UCSD-AML1 (cell line): ENCODE measurements at regions not wholly inside any gene's neighbourhood (a gene's known extent, or its start where the extent isn't known, plus 50 kb on each side); places are given as distances from the start of the nearest gene placed in this dataset.

Experiments
- DNase-seq: peaks from one replicate; lab custom pipeline; 2025; ENCODE audit not compliant: unreplicated experiment; lab: John Stamatoyannopoulos, UW

DNA sequence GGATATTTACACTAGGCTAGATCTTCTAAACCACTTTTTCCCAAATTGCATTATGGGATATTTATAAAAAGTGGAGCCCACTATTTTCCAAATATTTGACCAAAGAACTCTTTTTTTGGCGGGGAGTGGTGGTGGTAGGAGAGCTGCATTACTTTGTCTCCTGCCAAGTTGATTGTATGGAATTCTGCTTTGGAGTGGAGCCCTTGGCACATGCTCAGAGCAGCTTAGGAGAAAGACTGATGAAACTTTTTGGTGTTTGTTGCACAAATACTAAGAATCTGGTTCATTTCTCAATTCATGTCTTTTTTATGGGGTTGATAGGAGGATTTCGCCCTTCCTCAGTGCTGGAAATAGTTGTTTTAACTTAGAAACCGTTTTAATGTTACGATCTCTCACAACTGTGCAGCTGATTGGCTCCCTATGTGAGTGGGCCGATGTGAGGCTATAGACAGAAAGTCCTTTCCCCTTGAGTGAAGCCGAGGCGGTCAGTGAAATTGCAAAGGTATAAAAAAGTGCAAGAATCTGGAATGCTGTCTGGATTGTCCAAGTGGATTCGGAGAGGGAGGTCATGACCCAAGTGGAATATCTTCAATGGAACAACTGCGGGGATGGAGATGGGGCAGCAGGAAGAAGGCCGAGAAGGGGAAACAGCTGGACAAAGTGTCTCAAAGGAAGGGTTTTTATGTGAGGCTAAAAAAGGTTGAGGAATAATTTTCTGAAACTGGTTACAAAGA, 415.9 kb downstream of the FGF9 start:
- DNase-seq: no peak

- no peak for DNase-seq
Observed at GRCh38 chr13:22090106-22090505, 419.2 kb downstream of the FGF9 start.

GRCh38 chr13:22091222-22091970, 420.5 kb downstream of the FGF9 start:
- no peak for DNase-seq

GRCh38 chr13:22091971-22092300, 421.1 kb downstream of the FGF9 start:
- no peak for DNase-seq

DNA sequence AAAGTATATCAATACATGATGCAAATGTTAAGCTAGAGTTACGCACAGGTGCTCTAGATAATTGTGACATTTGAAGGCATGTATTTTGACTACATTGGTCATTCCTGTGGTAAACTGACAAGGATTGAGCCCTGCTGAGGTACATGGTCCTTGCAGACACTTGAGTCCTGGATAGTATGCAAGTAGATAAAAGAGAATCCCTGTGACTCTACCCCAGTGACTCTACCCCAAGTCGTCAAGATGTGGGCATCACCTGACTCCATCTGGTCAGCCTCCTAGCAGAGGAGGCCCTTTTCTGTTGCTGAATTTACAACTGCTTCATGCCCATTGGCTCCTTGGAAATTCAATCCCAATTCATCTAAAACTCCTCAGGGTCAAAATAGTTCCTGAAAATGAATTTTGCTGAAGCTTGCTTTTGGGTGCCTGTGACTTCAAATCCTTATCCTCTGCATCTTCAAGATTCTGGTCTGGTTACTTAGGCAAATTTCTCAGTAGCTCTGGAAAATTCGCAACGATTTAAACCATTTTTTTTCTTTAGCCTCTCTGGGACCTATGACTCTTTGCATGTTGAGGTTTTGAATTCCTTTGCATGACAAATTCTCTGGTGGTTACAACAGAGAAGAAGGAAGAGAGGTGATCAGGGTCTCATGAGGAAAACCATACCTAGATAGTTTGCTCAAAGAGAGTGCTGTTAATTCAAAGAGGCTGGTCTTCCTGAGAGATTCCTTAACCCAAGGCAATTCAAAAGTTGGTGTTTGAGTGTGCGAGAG, 422.1 kb downstream of the FGF9 start:
- DNase-seq: no peak

- no peak for DNase-seq
Observed at GRCh38 chr13:22095794-22096193, 424.9 kb downstream of the FGF9 start.

DNA sequence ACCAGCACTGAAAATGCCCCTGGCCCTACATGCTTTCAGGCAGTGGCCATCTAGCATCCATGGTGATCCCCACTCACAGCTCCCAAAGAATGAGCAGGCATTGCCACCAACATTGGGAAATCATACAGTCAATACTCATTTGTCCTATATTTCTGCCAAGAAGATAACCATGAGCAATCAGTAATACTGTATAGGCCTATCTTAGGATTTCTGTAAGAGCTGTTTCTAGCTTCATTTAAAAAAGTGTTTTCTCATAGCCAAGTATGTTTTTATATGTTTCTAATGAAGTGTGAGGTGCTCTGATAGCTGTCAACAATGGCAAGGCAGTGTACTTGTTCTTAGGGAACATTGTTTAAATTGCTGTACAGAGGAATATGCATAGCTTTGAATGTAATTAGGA, 428.7 kb downstream of the FGF9 start:
- DNase-seq: no peak

GRCh38 chr13:22102271-22102670, 431.4 kb downstream of the FGF9 start:
- DNase-seq: no peak

- DNase-seq: no peak
Observed at GRCh38 chr13:22103046-22104027, 432.5 kb downstream of the FGF9 start.

- DNase-seq: no peak
Observed at GRCh38 chr13:22106058-22106457, 435.2 kb downstream of the FGF9 start.

DNA sequence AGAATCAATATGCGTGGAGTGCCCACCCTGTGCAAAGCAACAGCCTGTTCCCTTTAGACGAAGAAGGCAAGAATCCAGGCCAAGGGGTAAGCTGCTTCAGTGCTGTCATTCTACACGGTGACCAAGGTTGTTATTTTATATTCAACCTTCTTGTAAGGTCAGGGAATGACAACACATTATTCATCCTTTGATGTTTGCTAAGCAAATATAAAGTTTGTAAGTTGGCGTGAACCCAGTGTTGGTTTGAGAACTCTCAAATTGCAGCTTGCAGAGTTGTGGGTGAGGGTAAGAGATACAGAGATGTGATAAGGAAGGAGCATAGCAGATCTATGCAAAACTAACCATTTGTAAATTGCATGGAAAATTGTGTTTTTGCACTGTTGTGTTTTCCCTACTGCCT, 436.7 kb downstream of the FGF9 start:
- no peak for DNase-seq

DNA sequence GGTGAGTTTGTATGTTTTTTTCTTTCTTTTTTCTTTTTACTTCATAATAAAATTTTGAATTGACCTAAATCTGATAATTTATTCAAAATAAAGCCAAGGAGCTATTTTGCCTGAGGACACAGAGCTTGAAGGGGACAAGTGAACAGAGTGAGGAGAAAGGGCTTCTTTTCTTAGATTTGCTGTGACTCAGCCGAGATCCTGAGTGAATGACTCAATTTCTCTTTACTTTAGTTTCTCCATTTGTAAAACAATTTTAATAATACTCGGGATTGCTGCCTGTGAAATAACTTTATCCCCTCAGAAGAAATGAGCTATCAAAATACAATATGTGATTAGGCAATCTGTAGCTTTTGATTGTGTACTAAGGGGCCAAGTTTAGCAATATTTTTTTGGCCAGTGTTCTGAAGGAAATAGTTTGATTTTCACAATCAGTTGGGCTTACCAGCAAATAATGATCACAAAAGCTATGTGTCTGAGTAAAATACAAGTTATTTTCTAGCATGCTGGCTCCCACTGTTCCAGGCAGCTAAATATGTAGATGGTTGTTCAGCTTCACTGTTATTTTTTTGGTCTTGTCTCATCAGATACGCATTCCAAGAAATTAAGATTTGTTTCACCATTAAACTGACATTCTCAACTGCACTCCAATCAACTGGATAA, 437.5 kb downstream of the FGF9 start:
- no peak for DNase-seq

DNA sequence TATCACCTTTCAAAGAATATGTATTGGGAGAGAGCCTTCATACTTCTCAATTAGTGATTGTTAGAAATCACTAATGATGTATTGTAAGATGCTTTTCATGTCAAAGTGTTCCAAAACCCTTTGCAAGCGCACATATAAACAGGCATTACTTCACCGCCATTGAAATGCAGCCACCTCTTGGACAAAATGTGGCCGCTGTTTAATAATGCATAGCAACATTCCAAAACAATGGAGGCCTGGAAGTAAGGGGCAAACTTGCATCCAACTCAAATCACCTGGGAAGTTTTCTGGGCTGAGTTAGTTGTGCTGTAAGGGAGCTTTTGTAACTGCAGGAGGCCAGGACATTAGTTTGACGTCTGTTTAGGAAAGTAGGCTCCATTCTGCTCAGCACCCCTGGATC, 438.1 kb downstream of the FGF9 start:
- no peak for DNase-seq

GRCh38 chr13:22110368-22110767, 439.5 kb downstream of the FGF9 start:
- no peak for DNase-seq

GRCh38 chr13:22111152-22111783, 440.4 kb downstream of the FGF9 start:
- no peak for DNase-seq

DNA sequence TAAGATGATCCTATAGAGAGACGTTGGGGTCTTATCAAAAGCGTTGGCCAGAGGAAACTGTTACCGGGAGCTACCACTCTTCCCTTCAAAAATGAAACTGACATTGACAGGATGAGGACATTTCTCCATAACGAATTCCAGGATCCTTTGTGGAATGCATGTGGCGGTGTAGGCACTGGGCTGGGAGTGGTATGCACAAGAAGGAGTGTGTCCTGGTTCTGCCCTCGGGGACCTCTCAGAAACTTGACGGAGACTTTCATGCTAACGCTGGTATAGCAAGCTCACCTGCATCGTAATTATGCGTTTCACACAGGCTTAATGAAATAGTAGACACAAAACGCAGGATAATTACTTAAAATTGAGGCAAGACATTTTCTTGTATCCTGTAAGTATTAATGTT, 441.1 kb downstream of the FGF9 start:
- no peak for DNase-seq

DNA sequence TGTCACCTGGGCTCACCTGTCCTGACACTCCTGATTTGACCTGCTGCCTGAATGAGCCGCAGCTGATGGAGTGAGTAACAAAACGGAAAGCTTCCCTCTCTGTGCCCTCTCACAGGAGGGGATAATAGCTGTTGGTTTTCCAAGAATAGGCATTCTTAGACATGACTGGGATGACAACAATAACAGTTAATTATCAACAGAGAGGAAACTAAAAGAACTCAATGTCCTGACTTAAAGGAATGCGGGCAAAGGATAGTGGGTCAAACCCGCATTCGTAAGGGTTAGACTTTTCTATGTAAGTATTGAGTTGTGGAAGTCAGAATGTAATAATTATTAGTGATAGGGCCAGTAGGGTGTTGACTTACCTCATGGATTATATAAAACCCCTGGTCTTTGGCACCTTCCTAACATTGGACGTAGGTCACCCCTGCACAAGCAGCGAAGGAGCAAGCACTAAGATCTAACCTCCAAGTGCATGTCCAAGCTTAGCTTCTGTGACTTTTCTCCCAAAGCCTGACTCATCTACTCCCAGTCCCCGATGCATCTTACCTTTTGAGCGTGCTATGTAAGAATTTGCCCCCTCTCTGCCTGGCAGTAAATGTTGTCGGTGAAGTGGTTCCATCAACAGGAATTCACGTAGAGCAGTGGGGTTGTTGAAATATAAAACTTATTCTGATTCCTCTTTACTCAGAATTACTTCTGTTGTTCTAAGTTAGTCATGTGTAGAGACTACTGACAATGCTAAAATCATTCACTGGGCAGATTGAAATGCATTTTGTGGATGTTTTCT, 442.3 kb downstream of the FGF9 start:
- DNase-seq: no peak

DNA sequence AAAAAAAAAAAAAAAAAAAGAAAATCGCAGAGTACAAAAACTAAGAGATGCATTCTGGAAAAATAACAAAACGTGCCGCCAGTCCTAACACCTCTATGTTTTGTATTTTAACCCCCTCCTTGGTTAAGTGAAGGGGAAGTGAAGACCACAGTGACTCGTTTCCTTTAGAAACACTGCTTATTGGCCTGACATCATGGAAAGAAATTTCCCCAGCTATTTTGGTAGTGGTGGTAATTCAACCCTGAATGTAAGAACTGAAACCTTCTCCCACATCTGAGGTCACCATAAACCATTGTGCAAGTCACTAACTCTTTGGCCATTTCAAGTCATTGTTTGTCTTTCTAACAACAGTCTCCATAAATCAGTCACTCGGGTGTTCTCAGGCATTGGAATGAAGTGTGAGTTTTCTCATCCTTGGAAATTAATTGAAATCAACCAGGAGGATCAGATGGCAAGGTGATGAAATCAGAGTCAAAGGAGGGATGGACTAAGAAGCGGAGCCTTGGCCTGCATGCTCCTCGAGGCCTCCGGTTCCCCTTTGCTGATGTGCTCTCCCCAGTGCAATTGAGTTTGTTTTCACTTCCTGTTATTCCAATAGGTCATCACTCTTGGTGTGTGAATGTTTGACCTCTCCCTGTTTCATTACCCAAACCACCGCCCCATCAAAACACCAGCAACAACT, 443.9 kb downstream of the FGF9 start:
- DNase-seq: no peak

DNA sequence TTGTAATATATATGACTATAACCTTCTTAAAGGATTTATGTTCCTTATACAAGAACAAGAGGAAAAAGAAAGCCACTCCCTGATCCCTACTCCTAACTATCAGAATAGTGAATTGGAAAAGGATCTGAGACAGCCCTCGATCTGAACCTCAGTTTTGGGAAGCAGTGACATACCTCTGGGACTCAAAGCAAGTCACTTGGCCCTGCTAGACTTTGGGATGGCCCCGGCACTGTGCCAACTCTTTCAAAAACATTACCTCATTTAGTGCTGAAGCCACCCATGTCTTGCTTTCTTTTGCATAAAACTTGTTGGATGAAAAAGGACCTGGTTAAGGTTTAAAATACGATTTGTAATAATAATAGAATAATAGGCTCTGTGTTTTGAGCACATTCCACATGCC, 447.3 kb downstream of the FGF9 start:
- no peak for DNase-seq
